ENCODE measurements at regions not wholly inside any gene's neighbourhood (a gene's known extent, or its start where the extent isn't known, plus 50 kb on each side); places are given as distances from the start of the nearest gene placed in this dataset.

DNA sequence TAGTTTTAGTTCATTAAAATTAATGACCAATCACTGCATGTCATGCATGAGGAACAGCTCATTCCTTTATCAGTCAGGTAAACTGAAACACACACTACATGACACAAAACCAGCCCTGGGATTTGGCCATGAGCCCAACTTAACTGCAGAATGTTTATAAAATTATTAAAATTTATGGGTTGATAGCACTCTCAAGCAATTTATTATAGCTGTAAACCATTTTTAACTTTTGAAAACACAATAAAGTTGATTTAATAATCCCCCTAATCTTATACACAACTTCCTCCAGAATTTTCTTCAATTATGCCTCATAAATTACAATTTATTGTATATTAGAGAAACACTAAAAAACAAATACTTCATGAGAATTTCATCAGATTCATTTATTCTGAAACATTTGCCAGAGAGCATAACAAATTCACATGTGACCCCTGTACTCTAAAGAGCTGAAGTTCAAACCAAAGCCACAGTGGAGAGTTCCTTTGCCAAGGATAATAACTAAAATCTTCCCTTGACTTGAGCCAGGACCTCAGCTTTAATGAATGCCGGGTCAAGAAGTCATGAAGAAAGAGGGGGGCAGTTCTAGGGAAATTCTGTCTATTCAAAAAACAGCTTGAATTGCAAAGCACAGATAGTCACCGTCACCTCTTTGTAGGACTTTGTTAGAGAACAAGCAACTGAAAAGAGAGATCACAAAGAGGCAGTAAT lies 763.7 kb upstream of the GRAMD2B start:
- TF ChIP-seq, protein P1, sequence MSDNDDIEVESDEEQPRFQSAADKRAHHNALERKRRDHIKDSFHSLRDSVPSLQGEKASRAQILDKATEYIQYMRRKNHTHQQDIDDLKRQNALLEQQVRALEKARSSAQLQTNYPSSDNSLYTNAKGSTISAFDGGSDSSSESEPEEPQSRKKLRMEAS (IDR thresholded peaks at IDR 0.05), result no peak
- TF ChIP-seq EP300 (IDR thresholded peaks at IDR 0.05; ENCODE audit: borderline replicate concordance) (no peak), CEBPB (IDR thresholded peaks at IDR 0.05) (no peak), NFIC (IDR thresholded peaks at IDR 0.05) (no peak), FOXM1 (IDR thresholded peaks at IDR 0.05; ENCODE audit: borderline replicate concordance, low read depth) (no peak), EGR1 (IDR thresholded peaks at IDR 0.05) (no peak), YY1 (IDR thresholded peaks at IDR 0.05; ENCODE audit: low read depth) (no peak), TEAD4 (IDR thresholded peaks at IDR 0.05) (no peak)
- TF ChIP-seq, protein P2, sequence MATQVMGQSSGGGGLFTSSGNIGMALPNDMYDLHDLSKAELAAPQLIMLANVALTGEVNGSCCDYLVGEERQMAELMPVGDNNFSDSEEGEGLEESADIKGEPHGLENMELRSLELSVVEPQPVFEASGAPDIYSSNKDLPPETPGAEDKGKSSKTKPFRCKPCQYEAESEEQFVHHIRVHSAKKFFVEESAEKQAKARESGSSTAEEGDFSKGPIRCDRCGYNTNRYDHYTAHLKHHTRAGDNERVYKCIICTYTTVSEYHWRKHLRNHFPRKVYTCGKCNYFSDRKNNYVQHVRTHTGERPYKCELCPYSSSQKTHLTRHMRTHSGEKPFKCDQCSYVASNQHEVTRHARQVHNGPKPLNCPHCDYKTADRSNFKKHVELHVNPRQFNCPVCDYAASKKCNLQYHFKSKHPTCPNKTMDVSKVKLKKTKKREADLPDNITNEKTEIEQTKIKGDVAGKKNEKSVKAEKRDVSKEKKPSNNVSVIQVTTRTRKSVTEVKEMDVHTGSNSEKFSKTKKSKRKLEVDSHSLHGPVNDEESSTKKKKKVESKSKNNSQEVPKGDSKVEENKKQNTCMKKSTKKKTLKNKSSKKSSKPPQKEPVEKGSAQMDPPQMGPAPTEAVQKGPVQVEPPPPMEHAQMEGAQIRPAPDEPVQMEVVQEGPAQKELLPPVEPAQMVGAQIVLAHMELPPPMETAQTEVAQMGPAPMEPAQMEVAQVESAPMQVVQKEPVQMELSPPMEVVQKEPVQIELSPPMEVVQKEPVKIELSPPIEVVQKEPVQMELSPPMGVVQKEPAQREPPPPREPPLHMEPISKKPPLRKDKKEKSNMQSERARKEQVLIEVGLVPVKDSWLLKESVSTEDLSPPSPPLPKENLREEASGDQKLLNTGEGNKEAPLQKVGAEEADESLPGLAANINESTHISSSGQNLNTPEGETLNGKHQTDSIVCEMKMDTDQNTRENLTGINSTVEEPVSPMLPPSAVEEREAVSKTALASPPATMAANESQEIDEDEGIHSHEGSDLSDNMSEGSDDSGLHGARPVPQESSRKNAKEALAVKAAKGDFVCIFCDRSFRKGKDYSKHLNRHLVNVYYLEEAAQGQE (IDR thresholded peaks at IDR 0.05; ENCODE audit: low read depth), result no peak
